ENCODE measurements at regions not wholly inside any gene's neighbourhood (a gene's known extent, or its start where the extent isn't known, plus 50 kb on each side); places are given as distances from the start of the nearest gene placed in this dataset.

- no peak overlapping the region for H3K4me3 ChIP-seq (ENCODE audit: low read depth in 1 of 5, low read length in 5 of 5)
- H3K4me1 ChIP-seq (ENCODE audit: control insufficient read depth in 5 of 5, insufficient read depth in 5 of 5, low read length in 5 of 5): no peaks in the 10 kb centered on the region
- no peaks in the 10 kb centered on the region for H3K9me3 ChIP-seq (ENCODE audit: control insufficient read depth in 5 of 5, low read length in 5 of 5)
- no peak overlapping the region for H3K9ac ChIP-seq (ENCODE audit: low read length in 5 of 5)
- H3K27me3 ChIP-seq (ENCODE audit: control insufficient read depth in 5 of 5, insufficient read depth in 4 of 5, low read length in 5 of 5): no peaks in the 10 kb centered on the region
- H3K27ac ChIP-seq (ENCODE audit: low read depth, low read length): no peak overlapping the region
- H3K36me3 ChIP-seq (ENCODE audit: control insufficient read depth in 5 of 5, insufficient read depth in 5 of 5, low read length in 5 of 5): no peaks in the 10 kb centered on the region
Observed at GRCh38 chr7:118517275-118517674, 292.8 kb downstream of the ANKRD7 start.

- no peaks in the 10 kb centered on the region for H3K4me1 ChIP-seq (ENCODE audit: control insufficient read depth in 5 of 5, insufficient read depth in 5 of 5, low read length in 5 of 5)
- no peak overlapping the region for H3K9ac ChIP-seq (ENCODE audit: low read length in 5 of 5)
- H3K27ac ChIP-seq (ENCODE audit: low read depth, low read length): no peak overlapping the region
- no peaks in the 10 kb centered on the region for H3K9me3 ChIP-seq (ENCODE audit: control insufficient read depth in 5 of 5, low read length in 5 of 5)
- H3K36me3 ChIP-seq (ENCODE audit: control insufficient read depth in 5 of 5, insufficient read depth in 5 of 5, low read length in 5 of 5): no peaks in the 10 kb centered on the region
- no peak overlapping the region for H3K4me3 ChIP-seq (ENCODE audit: low read depth in 1 of 5, low read length in 5 of 5)
- H3K27me3 ChIP-seq (ENCODE audit: control insufficient read depth in 5 of 5, insufficient read depth in 4 of 5, low read length in 5 of 5): no peaks in the 10 kb centered on the region
Observed at GRCh38 chr7:118525020-118525419, 300.5 kb downstream of the ANKRD7 start.

DNA sequence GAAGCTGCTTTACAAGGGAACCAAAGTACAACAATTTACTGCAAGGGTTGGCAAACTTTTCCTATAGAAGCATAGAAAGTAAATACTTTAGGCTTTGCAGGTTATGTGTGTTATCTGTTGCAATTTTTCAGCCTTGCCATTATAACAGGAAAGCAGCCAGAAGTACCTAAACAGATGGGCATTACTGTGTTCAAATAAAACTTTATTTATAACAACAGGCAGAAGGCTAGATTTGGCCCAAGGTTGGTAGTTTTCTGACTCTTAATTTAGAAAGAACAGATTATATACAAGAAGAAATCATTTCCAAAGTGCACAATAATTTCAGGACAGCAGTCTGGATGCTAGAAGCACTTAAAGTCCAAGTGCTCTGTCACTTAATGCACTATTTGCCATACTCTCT lies 307.1 kb downstream of the ANKRD7 start:
- no peak overlapping the region for H3K4me3 ChIP-seq (ENCODE audit: low read depth in 1 of 5, low read length in 5 of 5)
- no peak overlapping the region for H3K27ac ChIP-seq (ENCODE audit: low read depth, low read length)
- H3K36me3 ChIP-seq (ENCODE audit: control insufficient read depth in 5 of 5, insufficient read depth in 5 of 5, low read length in 5 of 5): no peaks in the 10 kb centered on the region
- no peak overlapping the region for H3K9ac ChIP-seq (ENCODE audit: low read length in 5 of 5)
- H3K4me1 ChIP-seq (ENCODE audit: control insufficient read depth in 5 of 5, insufficient read depth in 5 of 5, low read length in 5 of 5): no peaks in the 10 kb centered on the region
- H3K9me3 ChIP-seq (ENCODE audit: control insufficient read depth in 5 of 5, low read length in 5 of 5): no peaks in the 10 kb centered on the region
- no peaks in the 10 kb centered on the region for H3K27me3 ChIP-seq (ENCODE audit: control insufficient read depth in 5 of 5, insufficient read depth in 4 of 5, low read length in 5 of 5)

GRCh38 chr7:118559207-118559606 lies 334.7 kb downstream of the ANKRD7 start:
- Histone ChIP-seq H3K36me3 (ENCODE audit: control insufficient read depth in 5 of 5, insufficient read depth in 5 of 5, low read length in 5 of 5) (no peaks in the 10 kb centered on the region), H3K4me3 (ENCODE audit: low read depth in 1 of 5, low read length in 5 of 5) (no peak overlapping the region), H3K27me3 (ENCODE audit: control insufficient read depth in 5 of 5, insufficient read depth in 4 of 5, low read length in 5 of 5) (no peaks in the 10 kb centered on the region), H3K27ac (ENCODE audit: low read depth, low read length) (no peak overlapping the region), H3K9me3 (ENCODE audit: control insufficient read depth in 5 of 5, low read length in 5 of 5) (peaks cover 0 to 6% (median 0%) of the 10 kb centered on the region in 5 donors), H3K4me1 (ENCODE audit: control insufficient read depth in 5 of 5, insufficient read depth in 5 of 5, low read length in 5 of 5) (no peaks in the 10 kb centered on the region), H3K9ac (ENCODE audit: low read length in 5 of 5) (no peak overlapping the region)

DNA sequence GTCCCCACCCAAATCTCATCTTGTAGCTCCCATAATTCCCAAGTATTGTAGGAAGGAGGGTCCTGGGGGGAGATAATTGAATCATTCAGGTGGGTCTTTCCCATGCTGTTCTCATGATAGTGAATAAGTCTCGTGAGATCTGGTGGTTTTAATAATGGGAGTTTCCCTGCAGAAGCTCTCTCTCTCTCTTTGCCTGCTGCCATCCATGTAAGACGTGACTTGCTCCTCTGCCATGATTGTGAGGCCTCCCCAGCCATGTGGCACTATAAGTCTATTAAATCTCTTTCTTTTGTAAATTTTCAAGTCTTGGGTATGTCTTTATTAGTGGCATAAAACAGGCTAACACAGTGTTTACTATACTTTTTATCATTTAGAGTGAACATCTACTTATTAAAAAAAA lies 338.8 kb downstream of the ANKRD7 start:
- Histone ChIP-seq H3K4me3 (ENCODE audit: low read depth in 1 of 5, low read length in 5 of 5) (no peak overlapping the region), H3K9ac (ENCODE audit: low read length in 5 of 5) (no peak overlapping the region), H3K4me1 (ENCODE audit: control insufficient read depth in 5 of 5, insufficient read depth in 5 of 5, low read length in 5 of 5) (no peaks in the 10 kb centered on the region), H3K27ac (ENCODE audit: low read depth, low read length) (no peak overlapping the region), H3K9me3 (ENCODE audit: control insufficient read depth in 5 of 5, low read length in 5 of 5) (peaks cover 0 to 6% (median 0%) of the 10 kb centered on the region in 5 donors), H3K36me3 (ENCODE audit: control insufficient read depth in 5 of 5, insufficient read depth in 5 of 5, low read length in 5 of 5) (no peaks in the 10 kb centered on the region), H3K27me3 (ENCODE audit: control insufficient read depth in 5 of 5, insufficient read depth in 4 of 5, low read length in 5 of 5) (no peaks in the 10 kb centered on the region)

DNA sequence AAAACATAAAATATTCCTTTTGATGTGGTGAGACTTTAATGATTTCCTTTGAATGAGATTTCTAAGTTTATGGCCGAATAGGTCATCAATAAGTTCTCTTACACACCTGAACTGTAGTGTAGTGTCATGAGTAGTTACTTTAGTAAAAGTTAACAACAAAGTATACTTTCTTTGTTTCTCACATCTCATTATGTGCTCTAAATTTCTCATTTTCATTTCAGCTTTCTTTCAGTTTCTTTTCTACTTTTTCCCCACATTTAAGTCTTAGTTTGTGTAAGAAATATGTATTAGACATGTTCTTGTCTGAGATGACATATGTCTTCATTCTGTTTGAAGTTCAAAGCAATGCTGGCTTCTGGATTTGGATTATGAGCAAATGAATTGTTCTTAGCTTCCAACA lies 348.1 kb downstream of the ANKRD7 start:
- Histone ChIP-seq H3K36me3 (ENCODE audit: control insufficient read depth in 5 of 5, insufficient read depth in 5 of 5, low read length in 5 of 5) (no peaks in the 10 kb centered on the region), H3K4me3 (ENCODE audit: low read depth in 1 of 5, low read length in 5 of 5) (no peak overlapping the region)

GRCh38 chr7:118573085-118573484 lies 348.6 kb downstream of the ANKRD7 start:
- Histone ChIP-seq H3K9ac (ENCODE audit: low read length in 5 of 5) (no peak overlapping the region), H3K27ac (ENCODE audit: low read depth, low read length) (no peak overlapping the region), H3K36me3 (ENCODE audit: control insufficient read depth in 5 of 5, insufficient read depth in 5 of 5, low read length in 5 of 5) (no peaks in the 10 kb centered on the region), H3K27me3 (ENCODE audit: control insufficient read depth in 5 of 5, insufficient read depth in 4 of 5, low read length in 5 of 5) (no peaks in the 10 kb centered on the region), H3K4me1 (ENCODE audit: control insufficient read depth in 5 of 5, insufficient read depth in 5 of 5, low read length in 5 of 5) (peaks cover 0 to 4% (median 0%) of the 10 kb centered on the region in 5 donors), H3K9me3 (ENCODE audit: control insufficient read depth in 5 of 5, low read length in 5 of 5) (no peaks in the 10 kb centered on the region), H3K4me3 (ENCODE audit: low read depth in 1 of 5, low read length in 5 of 5) (no peak overlapping the region)

More for the DNA sequence above, 348.1 kb downstream of the ANKRD7 start:
- Histone ChIP-seq H3K27ac (ENCODE audit: low read depth, low read length) (no peak overlapping the region), H3K27me3 (ENCODE audit: control insufficient read depth in 5 of 5, insufficient read depth in 4 of 5, low read length in 5 of 5) (no peaks in the 10 kb centered on the region), H3K9me3 (ENCODE audit: control insufficient read depth in 5 of 5, low read length in 5 of 5) (no peaks in the 10 kb centered on the region), H3K9ac (ENCODE audit: low read length in 5 of 5) (no peak overlapping the region), H3K4me1 (ENCODE audit: control insufficient read depth in 5 of 5, insufficient read depth in 5 of 5, low read length in 5 of 5) (peaks cover 0 to 4% (median 0%) of the 10 kb centered on the region in 5 donors)

- H3K27me3 ChIP-seq (ENCODE audit: control insufficient read depth in 5 of 5, insufficient read depth in 4 of 5, low read length in 5 of 5): no peaks in the 10 kb centered on the region
- H3K9ac ChIP-seq (ENCODE audit: low read length in 5 of 5): no peak overlapping the region
- H3K36me3 ChIP-seq (ENCODE audit: control insufficient read depth in 5 of 5, insufficient read depth in 5 of 5, low read length in 5 of 5): no peaks in the 10 kb centered on the region
- H3K4me3 ChIP-seq (ENCODE audit: low read depth in 1 of 5, low read length in 5 of 5): no peak overlapping the region
- H3K9me3 ChIP-seq (ENCODE audit: control insufficient read depth in 5 of 5, low read length in 5 of 5): no peaks in the 10 kb centered on the region
- no peak overlapping the region for H3K27ac ChIP-seq (ENCODE audit: low read depth, low read length)
- H3K4me1 ChIP-seq (ENCODE audit: control insufficient read depth in 5 of 5, insufficient read depth in 5 of 5, low read length in 5 of 5): peaks cover 0 to 4% (median 0%) of the 10 kb centered on the region in 5 donors
Observed at GRCh38 chr7:118575393-118575948, 351.0 kb downstream of the ANKRD7 start.

DNA sequence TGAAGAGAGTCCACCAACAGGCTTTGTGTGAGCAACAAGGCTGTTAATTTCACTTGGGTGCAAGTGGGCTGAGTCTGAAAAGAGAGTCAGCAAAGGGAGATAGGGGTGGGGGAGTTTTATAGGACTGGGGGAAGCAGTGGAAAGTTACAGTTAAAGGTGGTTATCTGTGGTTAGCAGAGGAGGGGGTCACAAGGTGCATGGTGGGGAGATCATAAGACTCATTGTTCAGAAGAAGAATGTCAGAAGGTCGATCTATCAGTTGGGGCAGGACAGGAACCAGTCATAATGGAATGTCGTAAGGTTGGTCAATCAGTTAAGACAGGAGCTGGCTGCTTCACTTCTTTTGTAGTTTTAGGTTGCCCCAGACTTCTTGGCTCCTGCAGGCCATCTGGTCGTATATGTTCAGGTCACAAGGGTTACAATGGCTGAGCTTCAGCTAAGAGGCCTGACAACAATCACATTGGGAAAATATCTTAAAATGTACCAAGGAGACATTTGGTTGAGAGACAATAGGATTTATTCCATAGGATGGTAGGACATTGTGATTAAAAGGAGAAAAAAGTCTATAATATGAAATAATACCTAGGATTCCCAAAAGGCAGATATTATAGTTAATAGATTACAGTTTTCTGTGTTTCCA lies 356.4 kb downstream of the ANKRD7 start:
- H3K9me3 ChIP-seq (ENCODE audit: control insufficient read depth in 5 of 5, low read length in 5 of 5): no peaks in the 10 kb centered on the region
- no peaks in the 10 kb centered on the region for H3K4me1 ChIP-seq (ENCODE audit: control insufficient read depth in 5 of 5, insufficient read depth in 5 of 5, low read length in 5 of 5)
- H3K9ac ChIP-seq (ENCODE audit: low read length in 5 of 5): no peak overlapping the region
- H3K27me3 ChIP-seq (ENCODE audit: control insufficient read depth in 5 of 5, insufficient read depth in 4 of 5, low read length in 5 of 5): no peaks in the 10 kb centered on the region
- H3K4me3 ChIP-seq (ENCODE audit: low read depth in 1 of 5, low read length in 5 of 5): no peak overlapping the region
- H3K36me3 ChIP-seq (ENCODE audit: control insufficient read depth in 5 of 5, insufficient read depth in 5 of 5, low read length in 5 of 5): no peaks in the 10 kb centered on the region
- no peak overlapping the region for H3K27ac ChIP-seq (ENCODE audit: low read depth, low read length)

DNA sequence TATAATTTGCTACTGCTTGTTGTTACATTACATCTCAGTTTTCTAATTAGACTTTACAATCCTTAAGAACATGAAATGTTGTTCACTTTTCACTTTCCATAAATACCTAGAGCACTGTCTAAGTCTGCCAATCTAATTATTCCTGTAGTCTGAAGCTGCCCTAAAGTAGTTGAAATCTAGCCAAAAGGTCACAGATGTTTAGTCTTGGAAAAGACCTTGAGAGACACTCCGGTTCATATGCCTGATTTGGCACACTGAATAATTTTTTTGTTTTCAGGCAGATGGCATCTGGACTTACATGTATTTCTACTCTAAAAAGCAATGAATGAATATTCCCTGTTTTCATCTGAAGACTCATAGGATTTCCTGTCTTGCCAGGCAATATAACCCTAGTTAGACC lies 359.1 kb downstream of the ANKRD7 start:
- no peaks in the 10 kb centered on the region for H3K4me1 ChIP-seq (ENCODE audit: control insufficient read depth in 5 of 5, insufficient read depth in 5 of 5, low read length in 5 of 5)

More for the DNA sequence above, 359.1 kb downstream of the ANKRD7 start:
- peaks cover 0 to 6% (median 0%) of the 10 kb centered on the region in 5 donors for H3K9me3 ChIP-seq (ENCODE audit: control insufficient read depth in 5 of 5, low read length in 5 of 5)
- no peak overlapping the region for H3K4me3 ChIP-seq (ENCODE audit: low read depth in 1 of 5, low read length in 5 of 5)
- H3K27me3 ChIP-seq (ENCODE audit: control insufficient read depth in 5 of 5, insufficient read depth in 4 of 5, low read length in 5 of 5): no peaks in the 10 kb centered on the region
- H3K27ac ChIP-seq (ENCODE audit: low read depth, low read length): no peak overlapping the region
- no peaks in the 10 kb centered on the region for H3K36me3 ChIP-seq (ENCODE audit: control insufficient read depth in 5 of 5, insufficient read depth in 5 of 5, low read length in 5 of 5)
- H3K9ac ChIP-seq (ENCODE audit: low read length in 5 of 5): no peak overlapping the region

Measured in subcutaneous abdominal adipose tissue (tissue), 5 donors.